H9 (cell line): ENCODE measurements at regions not wholly inside any gene's neighbourhood (a gene's known extent, or its start where the extent isn't known, plus 50 kb on each side); places are given as distances from the start of the nearest gene placed in this dataset.

Source experiments
- DNase-seq: peaks from one replicate; pipeline ENCODE4 v3.0.0-alpha.2; 2017
- H2AFZ ChIP-seq: one replicate; pipeline ENCODE4 v1.6.1; 2013; ENCODE audit warnings: mild to moderate bottlenecking, low read length, control low read depth, moderate library complexity
- H2AK5ac ChIP-seq: 2 replicates; pipeline ENCODE4 v1.6.1; 2013; ENCODE audit warnings: low read length, control low read depth, mixed read lengths; ENCODE audit not compliant: insufficient read length
- H2BK120ac ChIP-seq: one replicate; pipeline ENCODE4 v1.6.1; 2013; ENCODE audit warnings: low read depth, mild to moderate bottlenecking, low read length, control low read depth, inconsistent platforms; ENCODE audit not compliant: poor library complexity, severe bottlenecking
- H2BK12ac ChIP-seq: 2 replicates; pipeline ENCODE4 v1.6.1; 2013; ENCODE audit warnings: low read length, control low read depth, mixed read lengths, low read depth; ENCODE audit not compliant: insufficient read length
- H2BK15ac ChIP-seq: 2 replicates; pipeline ENCODE4 v1.6.1; 2013; ENCODE audit warnings: low read depth, low read length, control low read depth
- H2BK20ac ChIP-seq: one replicate; pipeline ENCODE4 v1.6.1; 2013; ENCODE audit warnings: low read depth, mild to moderate bottlenecking, low read length, control low read depth, inconsistent platforms; ENCODE audit not compliant: poor library complexity, severe bottlenecking
- H2BK5ac ChIP-seq: 2 replicates; pipeline ENCODE4 v1.6.1; 2013; ENCODE audit warnings: low read length, control low read depth, mixed read lengths; ENCODE audit not compliant: insufficient read length
- H3K14ac ChIP-seq: 2 replicates; pipeline ENCODE4 v1.6.1; 2013; ENCODE audit warnings: low read length, control low read depth; ENCODE audit not compliant: insufficient read depth
- H3K18ac ChIP-seq: 2 replicates; pipeline ENCODE4 v1.6.1; 2013; ENCODE audit warnings: low read depth, mild to moderate bottlenecking, mixed read lengths, low read length, control low read depth; ENCODE audit not compliant: insufficient read length
- H3K23ac ChIP-seq: 2 replicates; pipeline ENCODE4 v1.6.1; 2013; ENCODE audit warnings: low read length, control low read depth, mixed read lengths, low read depth; ENCODE audit not compliant: insufficient read length
- H3K23me2 ChIP-seq: 2 replicates; pipeline ENCODE4 v1.6.1; 2013; ENCODE audit warnings: low read depth, mild to moderate bottlenecking, mixed read lengths, low read length, control low read depth; ENCODE audit not compliant: insufficient read length, poor library complexity, severe bottlenecking
- H3K27ac ChIP-seq: 2 replicates; pipeline ENCODE4 v1.5.1; 2013; ENCODE audit warnings: low read length, control low read depth, mixed read lengths, low read depth; ENCODE audit not compliant: insufficient read length
- H3K27me3 ChIP-seq: 2 replicates; pipeline ENCODE4 v1.6.1; 2013; ENCODE audit warnings: low read length, control low read depth, inconsistent platforms; ENCODE audit not compliant: insufficient read depth
- H3K4ac ChIP-seq: 2 replicates; pipeline ENCODE4 v1.6.1; 2013; ENCODE audit warnings: low read depth, mild to moderate bottlenecking, control low read depth, inconsistent platforms, low read length, moderate library complexity
- H3K4me1 ChIP-seq: 2 replicates; pipeline ENCODE4 v1.6.1; 2013; ENCODE audit warnings: low read length, control low read depth, inconsistent platforms; ENCODE audit not compliant: insufficient read depth
- H3K4me2 ChIP-seq: 2 replicates; pipeline ENCODE4 v1.6.1; 2013; ENCODE audit warnings: low read length, control low read depth, mixed read lengths; ENCODE audit not compliant: insufficient read length, insufficient read depth
- H3K56ac ChIP-seq: 2 replicates; pipeline ENCODE4 v1.6.1; 2013; ENCODE audit warnings: low read depth, mild to moderate bottlenecking, mixed read lengths, low read length, control low read depth; ENCODE audit not compliant: insufficient read length
- H3K79me1 ChIP-seq: 2 replicates; pipeline ENCODE4 v1.6.1; 2013; ENCODE audit warnings: low read depth, mild to moderate bottlenecking, moderate library complexity, low read length, control low read depth, inconsistent platforms; ENCODE audit not compliant: insufficient read depth, poor library complexity, severe bottlenecking
- H3K79me2 ChIP-seq: 2 replicates; pipeline ENCODE4 v1.6.1; 2013; ENCODE audit warnings: low read length, control low read depth, inconsistent platforms; ENCODE audit not compliant: insufficient read depth
- H3K9ac ChIP-seq: 2 replicates; pipeline ENCODE4 v1.6.1; 2013; ENCODE audit warnings: low read length, control low read depth, mixed read lengths; ENCODE audit not compliant: insufficient read length; ENCODE audit errors: extremely low read depth
- H3K9me3 ChIP-seq: one replicate; pipeline ENCODE4 v1.6.1; 2013; ENCODE audit warnings: low read depth, low read length, inconsistent platforms; ENCODE audit not compliant: control insufficient read depth
- H3T11ph ChIP-seq: one replicate; pipeline ENCODE4 v1.6.1; 2013; ENCODE audit warnings: mild to moderate bottlenecking, low read length, control low read depth, inconsistent platforms
- H4K20me1 ChIP-seq: one replicate; pipeline ENCODE4 v1.6.1; 2013; ENCODE audit not compliant: control insufficient read depth, insufficient read length, insufficient read depth
- H4K5ac ChIP-seq: 2 replicates; pipeline ENCODE4 v1.6.1; 2013; ENCODE audit warnings: low read depth, mild to moderate bottlenecking, mixed read lengths, low read length, control low read depth; ENCODE audit not compliant: insufficient read length
- H4K8ac ChIP-seq: replicated peaks from 2 replicates; pipeline ENCODE4 v1.6.1; 2013; ENCODE audit warnings: low read length, control low read depth, mixed read lengths, low read depth; ENCODE audit not compliant: insufficient read length
- H4K91ac ChIP-seq: 2 replicates; pipeline ENCODE4 v1.6.1; 2013; ENCODE audit warnings: low read depth, mild to moderate bottlenecking, moderate library complexity, mixed read lengths, low read length, control low read depth; ENCODE audit not compliant: insufficient read length
- H3K27ac Mint-ChIP-seq, 3 experiments: 2 replicates in 2 of 3; 3 replicates in 1 of 3; pipeline ENCODE4 v1.8.0; 2020 to 2021; ENCODE audit warnings: mixed read lengths in 3 of 3, mild to moderate bottlenecking in 1 of 3, moderate library complexity in 1 of 3
- H3K27me3 Mint-ChIP-seq: 2 replicates; pipeline ENCODE4 v1.8.0; 2021; ENCODE audit warnings: low read depth, mild to moderate bottlenecking, moderate library complexity, mixed read lengths
- H3K36me3 Mint-ChIP-seq, 3 experiments: 2 replicates in 2 of 3; 3 replicates in 1 of 3; pipeline ENCODE4 v1.8.0; 2020 to 2021; ENCODE audit warnings: low read depth in 3 of 3, mixed read lengths in 3 of 3; ENCODE audit not compliant: insufficient read depth in 1 of 3
- H3K4me1 Mint-ChIP-seq, 2 experiments: 2 replicates each; pipeline ENCODE4 v1.8.0; 2020; ENCODE audit warnings: mixed read lengths in 2 of 2
- H3K4me3 Mint-ChIP-seq, 2 experiments: 2 replicates in 1 of 2; 3 replicates in 1 of 2; pipeline ENCODE4 v1.8.0; 2020 to 2021; ENCODE audit warnings: mild to moderate bottlenecking in 2 of 2, mixed read lengths in 2 of 2, moderate library complexity in 1 of 2
- H3K9me3 Mint-ChIP-seq, 2 experiments: 2 replicates in 1 of 2; 3 replicates in 1 of 2; pipeline ENCODE4 v1.8.0; 2020; ENCODE audit warnings: mild to moderate bottlenecking in 2 of 2, mixed read lengths in 2 of 2, moderate library complexity in 1 of 2
- whole genome bisulfite sequencing: extraction: QIAGEN DNeasy Blood & Tissue Kit; methylation state at CpG from one replicate; pipeline ENCODE4 v1.1.7; 2013; ENCODE audit warnings: missing lambda C conversion rate, low lambda C conversion rate, mixed read lengths; ENCODE audit not compliant: insufficient read length; ENCODE audit errors: extremely low coverage; 5-methylcytosine and 5-hydroxymethylcytosine counted together
- TF ChIP-seq, protein P1 (sequence below): fragments of 200-600 bp; sonication (generic); conservative IDR thresholded peaks from 3 replicates; pipeline ENCODE4 v1.8.0; 2021; ENCODE audit warnings: antibody characterized with exemption, mild to moderate bottlenecking

GRCh38 chr5:128668921-128669320 is 130.9 kb upstream of the FBN2 start:
- no peaks in the 10 kb centered on the region for H3K79me2 ChIP-seq
- no peak overlapping the region for H4K5ac ChIP-seq
- H3K23ac ChIP-seq = no peak overlapping the region

More at GRCh38 chr5:128668921-128669320, 130.9 kb upstream of the FBN2 start:
- H2BK20ac ChIP-seq = no peak overlapping the region
- Mint-ChIP-seq H3K4me1 (peaks cover 27 to 31% of the 10 kb centered on the region in 2 experiments), H3K27ac (no peak overlapping the region), H3K27me3 (no peaks in the 10 kb centered on the region), H3K4me3 (no peak overlapping the region), H3K36me3 (no peaks in the 10 kb centered on the region), H3K9me3 (peaks cover 0 to 3% of the 10 kb centered on the region in 2 experiments; a peak in 1 of 5 replicates)
- no peak overlapping the region for H2BK15ac ChIP-seq
- no peaks in the 10 kb centered on the region for H3K27me3 ChIP-seq
- H3K9me3 ChIP-seq = no peaks in the 10 kb centered on the region
- H2BK12ac ChIP-seq = no peak overlapping the region
- H3K4ac ChIP-seq = no peak overlapping the region
- no peak overlapping the region for H4K91ac ChIP-seq
- WGBS = no CpG with 5 or more reads among the region's 6 CpGs
- no peak overlapping the region for H3K18ac ChIP-seq
- no peak overlapping the region for H2BK5ac ChIP-seq
- TF ChIP-seq, protein P1, sequence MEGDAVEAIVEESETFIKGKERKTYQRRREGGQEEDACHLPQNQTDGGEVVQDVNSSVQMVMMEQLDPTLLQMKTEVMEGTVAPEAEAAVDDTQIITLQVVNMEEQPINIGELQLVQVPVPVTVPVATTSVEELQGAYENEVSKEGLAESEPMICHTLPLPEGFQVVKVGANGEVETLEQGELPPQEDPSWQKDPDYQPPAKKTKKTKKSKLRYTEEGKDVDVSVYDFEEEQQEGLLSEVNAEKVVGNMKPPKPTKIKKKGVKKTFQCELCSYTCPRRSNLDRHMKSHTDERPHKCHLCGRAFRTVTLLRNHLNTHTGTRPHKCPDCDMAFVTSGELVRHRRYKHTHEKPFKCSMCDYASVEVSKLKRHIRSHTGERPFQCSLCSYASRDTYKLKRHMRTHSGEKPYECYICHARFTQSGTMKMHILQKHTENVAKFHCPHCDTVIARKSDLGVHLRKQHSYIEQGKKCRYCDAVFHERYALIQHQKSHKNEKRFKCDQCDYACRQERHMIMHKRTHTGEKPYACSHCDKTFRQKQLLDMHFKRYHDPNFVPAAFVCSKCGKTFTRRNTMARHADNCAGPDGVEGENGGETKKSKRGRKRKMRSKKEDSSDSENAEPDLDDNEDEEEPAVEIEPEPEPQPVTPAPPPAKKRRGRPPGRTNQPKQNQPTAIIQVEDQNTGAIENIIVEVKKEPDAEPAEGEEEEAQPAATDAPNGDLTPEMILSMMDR = no peak
- no peak overlapping the region for H3K56ac ChIP-seq
- no peaks in the 10 kb centered on the region for H3K4me1 ChIP-seq
- no peaks in the 10 kb centered on the region for H4K20me1 ChIP-seq
- no peak overlapping the region for H3K14ac ChIP-seq
- no peak overlapping the region for H3K27ac ChIP-seq
- H2BK120ac ChIP-seq = no peak overlapping the region
- H3K9ac ChIP-seq = no peak overlapping the region
- no peak overlapping the region for H4K8ac ChIP-seq
- no peak overlapping the region for H2AFZ ChIP-seq
- H3T11ph ChIP-seq = no peak overlapping the region
- no peak for DNase-seq
- no peak overlapping the region for H2AK5ac ChIP-seq
- no peaks in the 10 kb centered on the region for H3K79me1 ChIP-seq
- no peaks in the 10 kb centered on the region for H3K23me2 ChIP-seq
- no peak overlapping the region for H3K4me2 ChIP-seq
